NCI-H226 (cell line): ENCODE measurements at regions not wholly inside any gene's neighbourhood (a gene's known extent, or its start where the extent isn't known, plus 50 kb on each side); places are given as distances from the start of the nearest gene placed in this dataset.

Source experiments
- DNase-seq: peaks from one replicate; pipeline ENCODE4 v3.0.0-alpha.2; 2015

GRCh38 chr9:82513976-82514735, 525.6 kb downstream of the SPATA31D1 start:
- peak; percentile 53 for DNase-seq

DNA sequence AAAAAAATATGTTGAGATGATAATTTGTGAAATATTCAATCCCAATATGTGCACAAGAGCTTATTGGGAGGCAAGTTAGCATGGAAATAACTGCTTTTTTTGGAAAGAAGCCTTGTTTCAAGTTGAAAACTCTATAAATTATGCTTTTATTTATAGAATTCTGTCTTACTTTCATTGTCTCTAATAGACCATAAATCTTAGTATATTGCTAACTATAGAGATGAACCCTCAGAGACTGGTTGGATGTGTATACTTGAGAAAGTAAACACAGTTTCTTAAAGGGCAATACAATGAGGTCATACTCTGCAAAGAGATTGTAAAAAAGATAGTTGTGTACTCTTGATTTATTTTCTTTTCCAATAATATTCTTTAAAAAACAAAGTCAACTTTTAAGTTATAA, 530.3 kb downstream of the SPATA31D1 start:
- no peak for DNase-seq

GRCh38 chr9:82519332-82519731, 530.8 kb downstream of the SPATA31D1 start:
- no peak for DNase-seq

DNA sequence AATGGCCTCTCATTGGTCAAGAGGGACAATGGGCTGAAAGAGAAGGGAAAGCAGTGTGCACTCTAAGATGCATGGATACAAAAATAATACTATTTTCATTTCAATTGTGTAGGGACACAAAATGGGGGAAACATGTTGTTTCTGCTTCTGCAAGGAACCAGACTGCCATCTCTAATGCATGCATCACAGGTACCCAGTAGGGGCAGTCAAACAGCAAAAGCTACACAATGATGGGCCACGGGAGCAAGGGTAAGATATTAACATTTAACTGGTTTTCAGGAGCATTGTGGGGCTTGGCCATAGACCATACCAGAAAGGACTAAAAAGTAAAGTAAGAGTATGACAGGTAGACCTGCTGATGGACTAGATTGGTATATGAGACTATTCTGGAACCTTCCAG, 535.8 kb downstream of the SPATA31D1 start:
- DNase-seq: no peak

GRCh38 chr9:82526577-82526976, 536.4 kb downstream of the RASEF start:
- no peak for DNase-seq

DNA sequence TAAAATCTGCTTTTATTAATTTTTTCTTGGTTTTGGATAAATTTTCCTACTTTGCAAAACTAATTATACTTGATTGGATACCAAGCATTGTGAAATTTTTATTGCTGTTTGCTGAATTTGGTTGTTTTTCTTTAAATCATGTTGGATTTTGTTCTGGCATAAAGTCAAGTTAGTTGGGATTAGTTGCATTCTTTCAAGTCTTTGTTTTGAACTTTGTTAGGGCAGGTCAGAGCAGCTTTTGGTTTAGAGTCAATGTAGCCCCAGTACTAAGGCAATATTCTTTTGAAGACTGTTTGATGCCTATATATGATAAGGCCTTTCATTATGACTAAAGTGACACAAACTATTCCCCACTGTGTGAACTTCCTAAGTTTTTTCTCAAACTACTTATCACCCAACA, 531.1 kb downstream of the RASEF start:
- DNase-seq: no peak

DNA sequence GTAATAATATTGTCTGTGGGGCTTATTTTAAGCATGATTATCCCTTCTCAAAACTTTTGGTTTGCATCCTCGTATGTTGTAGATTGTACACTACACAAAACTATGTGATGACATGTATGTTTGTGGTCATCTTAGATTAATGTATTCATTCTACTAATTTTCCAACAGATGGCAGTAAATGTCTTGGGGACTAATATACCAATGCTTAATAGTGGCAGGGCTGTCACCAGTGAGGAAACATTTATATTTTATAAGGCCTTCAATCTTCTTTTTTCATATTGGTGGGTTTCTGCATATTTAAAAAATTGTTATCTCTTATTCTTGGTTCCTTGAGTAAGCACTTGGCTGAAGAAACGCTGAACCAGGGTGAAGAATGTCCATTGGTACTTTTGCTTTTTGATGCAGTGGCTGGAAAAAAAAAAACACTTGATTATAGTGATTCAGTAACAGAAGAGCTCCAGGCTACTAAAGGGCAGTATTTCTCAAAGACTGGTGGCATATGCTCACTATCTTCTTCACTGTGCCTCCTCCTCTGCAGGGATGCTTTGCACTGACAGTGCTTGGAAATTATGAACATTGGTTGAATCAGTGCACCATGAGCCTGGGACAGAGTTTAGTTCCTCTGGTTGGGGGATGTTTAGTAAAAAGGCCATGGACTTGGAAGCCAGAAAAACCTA, 530.3 kb downstream of the RASEF start:
- DNase-seq: no peak

GRCh38 chr9:82535432-82535998, 527.4 kb downstream of the RASEF start:
- no peak for DNase-seq

GRCh38 chr9:82538634-82539033, 524.3 kb downstream of the RASEF start:
- DNase-seq: no peak

- no peak for DNase-seq
These were observed 523.8 kb downstream of the RASEF start for GRCh38 chr9:82539146-82539545.

GRCh38 chr9:82539856-82540579, 522.9 kb downstream of the RASEF start:
- no peak for DNase-seq

DNA sequence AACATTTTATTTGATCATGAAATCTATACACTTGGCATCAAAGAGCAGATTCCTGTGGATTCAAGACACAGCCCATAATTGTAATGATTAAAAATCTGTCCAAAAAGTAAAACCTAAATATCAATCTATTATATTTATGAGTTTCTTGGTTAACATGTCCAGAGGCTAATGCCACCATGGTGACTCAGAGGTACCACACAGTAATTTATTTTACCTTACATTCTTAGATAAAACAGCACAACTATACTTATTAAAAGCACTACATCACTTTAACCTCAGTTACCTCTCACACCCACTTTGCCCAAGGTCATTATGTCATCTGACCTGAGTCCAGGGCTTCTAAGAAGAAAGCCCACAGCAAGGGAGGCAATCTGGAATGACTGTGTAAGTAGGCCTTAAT, 519.2 kb downstream of the RASEF start:
- peak; percentile 1 for DNase-seq

- no peak for DNase-seq
These were observed 516.8 kb downstream of the RASEF start for GRCh38 chr9:82546136-82546535.

DNA sequence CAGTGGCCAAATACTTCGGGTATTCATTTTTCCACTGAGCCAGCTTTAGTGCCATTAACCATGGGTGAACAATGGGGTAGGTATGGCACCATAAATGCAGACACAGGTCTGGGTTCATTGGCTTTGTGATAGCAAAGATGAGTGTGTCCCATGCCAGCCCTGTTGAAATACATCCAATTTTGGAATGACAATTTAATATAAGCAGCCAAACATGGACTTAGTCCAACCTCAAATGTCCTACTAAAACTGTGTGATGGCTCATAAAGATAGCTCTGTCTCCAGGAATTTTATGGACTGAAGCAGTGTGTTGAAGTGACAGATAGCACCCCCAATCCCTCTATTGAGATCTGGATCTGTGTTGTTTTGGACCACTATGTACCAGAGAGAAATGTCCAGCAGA, 514.9 kb downstream of the RASEF start:
- no peak for DNase-seq

DNA sequence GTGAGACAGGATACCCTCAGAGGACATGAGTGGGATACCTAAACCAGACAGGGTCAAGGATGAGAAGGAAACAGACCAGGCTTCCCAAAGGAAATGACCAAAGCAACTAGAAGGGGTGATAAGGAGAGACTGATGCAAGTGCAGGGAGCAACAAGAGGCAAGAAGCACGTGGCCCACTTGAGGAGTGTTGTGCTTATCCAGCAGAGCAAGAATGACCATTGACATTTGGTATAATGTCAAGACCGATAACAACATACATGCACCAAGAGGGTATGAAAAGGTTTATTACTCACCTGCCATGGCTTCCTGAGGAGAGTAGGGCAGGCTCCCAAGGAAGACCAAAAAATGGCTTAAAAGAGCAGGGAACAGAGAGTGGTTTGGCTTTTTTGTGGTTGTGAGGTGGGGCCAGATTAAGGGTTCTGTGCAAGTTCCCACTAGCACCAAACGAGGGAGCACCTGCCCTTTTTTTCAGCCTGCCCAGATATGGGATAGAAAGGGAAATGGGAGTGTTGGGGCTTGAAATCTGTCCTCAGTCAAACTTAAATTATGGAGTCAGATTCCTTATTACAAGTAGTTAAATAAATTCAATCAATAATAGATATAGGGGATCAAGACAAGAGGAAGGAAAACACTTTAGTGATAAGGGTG, 513.6 kb downstream of the RASEF start:
- no peak for DNase-seq

- no peak for DNase-seq
These were observed 510.2 kb downstream of the RASEF start for GRCh38 chr9:82552784-82553183.

- DNase-seq: peak; percentile 36
These were observed 509.1 kb downstream of the RASEF start for GRCh38 chr9:82553654-82554366.

DNA sequence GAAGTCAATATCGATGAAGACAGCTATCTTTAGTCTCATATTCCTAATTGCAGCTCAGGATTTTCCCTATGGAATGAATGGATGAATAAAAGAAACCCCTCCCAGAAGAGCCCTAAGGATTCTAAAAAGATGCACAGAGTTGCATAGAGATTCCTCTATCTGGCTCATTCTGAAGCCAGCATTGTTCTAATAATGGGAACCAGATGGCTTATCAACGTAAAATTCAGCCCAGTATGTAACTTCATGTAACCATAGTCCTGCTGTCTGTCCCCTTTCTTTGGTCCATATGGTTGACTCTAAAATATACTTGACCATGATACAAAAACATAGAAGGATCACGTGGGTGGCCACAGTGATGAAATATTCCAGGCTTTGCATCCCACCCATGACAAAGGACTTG, 508.6 kb downstream of the RASEF start:
- DNase-seq: no peak

- no peak for DNase-seq
These were observed 507.9 kb downstream of the RASEF start for GRCh38 chr9:82555031-82555430.

GRCh38 chr9:82555431-82556051, 507.4 kb downstream of the RASEF start:
- DNase-seq: no peak

GRCh38 chr9:82558346-82558745, 504.6 kb downstream of the RASEF start:
- no peak for DNase-seq
